H9 (cell line): ENCODE measurements at regions not wholly inside any gene's neighbourhood (a gene's known extent, or its start where the extent isn't known, plus 50 kb on each side); places are given as distances from the start of the nearest gene placed in this dataset.

ENCODE experiments used
- DNase-seq: peaks from one replicate; pipeline ENCODE4 v3.0.0-alpha.2; 2017
- H2AFZ ChIP-seq: one replicate; pipeline ENCODE4 v1.6.1; 2013; ENCODE audit warnings: mild to moderate bottlenecking, low read length, control low read depth, moderate library complexity
- H2AK5ac ChIP-seq: 2 replicates; pipeline ENCODE4 v1.6.1; 2013; ENCODE audit warnings: low read length, control low read depth, mixed read lengths; ENCODE audit not compliant: insufficient read length
- H2BK120ac ChIP-seq: one replicate; pipeline ENCODE4 v1.6.1; 2013; ENCODE audit warnings: low read depth, mild to moderate bottlenecking, low read length, control low read depth, inconsistent platforms; ENCODE audit not compliant: poor library complexity, severe bottlenecking
- H2BK12ac ChIP-seq: 2 replicates; pipeline ENCODE4 v1.6.1; 2013; ENCODE audit warnings: low read length, control low read depth, mixed read lengths, low read depth; ENCODE audit not compliant: insufficient read length
- H2BK15ac ChIP-seq: 2 replicates; pipeline ENCODE4 v1.6.1; 2013; ENCODE audit warnings: low read depth, low read length, control low read depth
- H2BK20ac ChIP-seq: one replicate; pipeline ENCODE4 v1.6.1; 2013; ENCODE audit warnings: low read depth, mild to moderate bottlenecking, low read length, control low read depth, inconsistent platforms; ENCODE audit not compliant: poor library complexity, severe bottlenecking
- H2BK5ac ChIP-seq: 2 replicates; pipeline ENCODE4 v1.6.1; 2013; ENCODE audit warnings: low read length, control low read depth, mixed read lengths; ENCODE audit not compliant: insufficient read length
- H3K14ac ChIP-seq: 2 replicates; pipeline ENCODE4 v1.6.1; 2013; ENCODE audit warnings: low read length, control low read depth; ENCODE audit not compliant: insufficient read depth
- H3K18ac ChIP-seq: 2 replicates; pipeline ENCODE4 v1.6.1; 2013; ENCODE audit warnings: low read depth, mild to moderate bottlenecking, mixed read lengths, low read length, control low read depth; ENCODE audit not compliant: insufficient read length
- H3K23ac ChIP-seq: 2 replicates; pipeline ENCODE4 v1.6.1; 2013; ENCODE audit warnings: low read length, control low read depth, mixed read lengths, low read depth; ENCODE audit not compliant: insufficient read length
- H3K23me2 ChIP-seq: 2 replicates; pipeline ENCODE4 v1.6.1; 2013; ENCODE audit warnings: low read depth, mild to moderate bottlenecking, mixed read lengths, low read length, control low read depth; ENCODE audit not compliant: insufficient read length, poor library complexity, severe bottlenecking
- H3K27ac ChIP-seq: 2 replicates; pipeline ENCODE4 v1.5.1; 2013; ENCODE audit warnings: low read length, control low read depth, mixed read lengths, low read depth; ENCODE audit not compliant: insufficient read length
- H3K27me3 ChIP-seq: 2 replicates; pipeline ENCODE4 v1.6.1; 2013; ENCODE audit warnings: low read length, control low read depth, inconsistent platforms; ENCODE audit not compliant: insufficient read depth
- H3K4ac ChIP-seq: 2 replicates; pipeline ENCODE4 v1.6.1; 2013; ENCODE audit warnings: low read depth, mild to moderate bottlenecking, control low read depth, inconsistent platforms, low read length, moderate library complexity
- H3K4me1 ChIP-seq: 2 replicates; pipeline ENCODE4 v1.6.1; 2013; ENCODE audit warnings: low read length, control low read depth, inconsistent platforms; ENCODE audit not compliant: insufficient read depth
- H3K4me2 ChIP-seq: 2 replicates; pipeline ENCODE4 v1.6.1; 2013; ENCODE audit warnings: low read length, control low read depth, mixed read lengths; ENCODE audit not compliant: insufficient read length, insufficient read depth
- H3K56ac ChIP-seq: 2 replicates; pipeline ENCODE4 v1.6.1; 2013; ENCODE audit warnings: low read depth, mild to moderate bottlenecking, mixed read lengths, low read length, control low read depth; ENCODE audit not compliant: insufficient read length
- H3K79me1 ChIP-seq: 2 replicates; pipeline ENCODE4 v1.6.1; 2013; ENCODE audit warnings: low read depth, mild to moderate bottlenecking, moderate library complexity, low read length, control low read depth, inconsistent platforms; ENCODE audit not compliant: insufficient read depth, poor library complexity, severe bottlenecking
- H3K79me2 ChIP-seq: 2 replicates; pipeline ENCODE4 v1.6.1; 2013; ENCODE audit warnings: low read length, control low read depth, inconsistent platforms; ENCODE audit not compliant: insufficient read depth
- H3K9ac ChIP-seq: 2 replicates; pipeline ENCODE4 v1.6.1; 2013; ENCODE audit warnings: low read length, control low read depth, mixed read lengths; ENCODE audit not compliant: insufficient read length; ENCODE audit errors: extremely low read depth
- H3K9me3 ChIP-seq: one replicate; pipeline ENCODE4 v1.6.1; 2013; ENCODE audit warnings: low read depth, low read length, inconsistent platforms; ENCODE audit not compliant: control insufficient read depth
- H3T11ph ChIP-seq: one replicate; pipeline ENCODE4 v1.6.1; 2013; ENCODE audit warnings: mild to moderate bottlenecking, low read length, control low read depth, inconsistent platforms
- H4K20me1 ChIP-seq: one replicate; pipeline ENCODE4 v1.6.1; 2013; ENCODE audit not compliant: control insufficient read depth, insufficient read length, insufficient read depth
- H4K5ac ChIP-seq: 2 replicates; pipeline ENCODE4 v1.6.1; 2013; ENCODE audit warnings: low read depth, mild to moderate bottlenecking, mixed read lengths, low read length, control low read depth; ENCODE audit not compliant: insufficient read length
- H4K8ac ChIP-seq: replicated peaks from 2 replicates; pipeline ENCODE4 v1.6.1; 2013; ENCODE audit warnings: low read length, control low read depth, mixed read lengths, low read depth; ENCODE audit not compliant: insufficient read length
- H4K91ac ChIP-seq: 2 replicates; pipeline ENCODE4 v1.6.1; 2013; ENCODE audit warnings: low read depth, mild to moderate bottlenecking, moderate library complexity, mixed read lengths, low read length, control low read depth; ENCODE audit not compliant: insufficient read length
- H3K27ac Mint-ChIP-seq, 3 experiments: 2 replicates in 2 of 3; 3 replicates in 1 of 3; pipeline ENCODE4 v1.8.0; 2020 to 2021; ENCODE audit warnings: mixed read lengths in 3 of 3, mild to moderate bottlenecking in 1 of 3, moderate library complexity in 1 of 3
- H3K27me3 Mint-ChIP-seq: 2 replicates; pipeline ENCODE4 v1.8.0; 2021; ENCODE audit warnings: low read depth, mild to moderate bottlenecking, moderate library complexity, mixed read lengths
- H3K36me3 Mint-ChIP-seq, 3 experiments: 2 replicates in 2 of 3; 3 replicates in 1 of 3; pipeline ENCODE4 v1.8.0; 2020 to 2021; ENCODE audit warnings: low read depth in 3 of 3, mixed read lengths in 3 of 3; ENCODE audit not compliant: insufficient read depth in 1 of 3
- H3K4me1 Mint-ChIP-seq, 2 experiments: 2 replicates each; pipeline ENCODE4 v1.8.0; 2020; ENCODE audit warnings: mixed read lengths in 2 of 2
- H3K4me3 Mint-ChIP-seq, 2 experiments: 2 replicates in 1 of 2; 3 replicates in 1 of 2; pipeline ENCODE4 v1.8.0; 2020 to 2021; ENCODE audit warnings: mild to moderate bottlenecking in 2 of 2, mixed read lengths in 2 of 2, moderate library complexity in 1 of 2
- H3K9me3 Mint-ChIP-seq, 2 experiments: 2 replicates in 1 of 2; 3 replicates in 1 of 2; pipeline ENCODE4 v1.8.0; 2020; ENCODE audit warnings: mild to moderate bottlenecking in 2 of 2, mixed read lengths in 2 of 2, moderate library complexity in 1 of 2
- WGBS: extraction: QIAGEN DNeasy Blood & Tissue Kit; methylation state at CpG from one replicate; pipeline ENCODE4 v1.1.7; 2013; ENCODE audit warnings: missing lambda C conversion rate, low lambda C conversion rate, mixed read lengths; ENCODE audit not compliant: insufficient read length; ENCODE audit errors: extremely low coverage; 5-methylcytosine and 5-hydroxymethylcytosine counted together
- TF ChIP-seq, protein P1 (sequence below): fragments of 200-600 bp; sonication (generic); conservative IDR thresholded peaks from 3 replicates; pipeline ENCODE4 v1.8.0; 2021; ENCODE audit warnings: antibody characterized with exemption, mild to moderate bottlenecking

DNA sequence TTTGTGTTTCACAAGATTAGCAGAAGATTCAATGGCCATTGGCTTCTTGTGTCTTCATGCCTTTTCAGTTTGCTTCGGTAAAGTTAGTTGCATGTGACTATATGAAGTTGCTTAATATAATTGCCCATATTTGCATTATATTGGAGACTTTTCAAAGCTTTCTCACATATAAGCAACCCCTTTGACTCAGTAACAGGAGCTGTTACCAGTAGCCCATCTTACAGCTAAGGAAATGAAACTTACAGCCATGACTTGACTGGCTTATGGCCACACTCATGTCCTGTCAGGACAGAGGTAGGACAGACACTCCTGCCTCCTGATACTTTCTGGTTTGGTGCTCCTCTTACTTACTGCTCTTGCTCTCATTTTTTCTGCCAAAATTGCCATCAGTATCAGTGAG is 1082.1 kb downstream of the BCL11B start:
- no peaks in the 10 kb centered on the region for H3K9me3 ChIP-seq
- H2BK12ac ChIP-seq, result no peak overlapping the region
- Mint-ChIP-seq H3K4me1 (peaks cover 0 to 2% of the 10 kb centered on the region in 2 experiments; a peak in 1 of 4 replicates), H3K9me3 (no peaks in the 10 kb centered on the region), H3K4me3 (no peak overlapping the region), H3K27ac (no peak overlapping the region), H3K36me3 (no peaks in the 10 kb centered on the region), H3K27me3 (no peaks in the 10 kb centered on the region; the same call in 1 of the 2 replicates)
- no peaks in the 10 kb centered on the region for H3K79me1 ChIP-seq
- DNase-seq, result no peak
- H3K4ac ChIP-seq, result no peak overlapping the region
- no peak overlapping the region for H3K4me2 ChIP-seq
- H3K14ac ChIP-seq, result no peak overlapping the region
- no peak overlapping the region for H2AK5ac ChIP-seq
- H3K27ac ChIP-seq, result no peak overlapping the region
- H3T11ph ChIP-seq, result no peak overlapping the region
- no peaks in the 10 kb centered on the region for H3K23me2 ChIP-seq
- no peak overlapping the region for H2BK15ac ChIP-seq
- TF ChIP-seq, protein P1, sequence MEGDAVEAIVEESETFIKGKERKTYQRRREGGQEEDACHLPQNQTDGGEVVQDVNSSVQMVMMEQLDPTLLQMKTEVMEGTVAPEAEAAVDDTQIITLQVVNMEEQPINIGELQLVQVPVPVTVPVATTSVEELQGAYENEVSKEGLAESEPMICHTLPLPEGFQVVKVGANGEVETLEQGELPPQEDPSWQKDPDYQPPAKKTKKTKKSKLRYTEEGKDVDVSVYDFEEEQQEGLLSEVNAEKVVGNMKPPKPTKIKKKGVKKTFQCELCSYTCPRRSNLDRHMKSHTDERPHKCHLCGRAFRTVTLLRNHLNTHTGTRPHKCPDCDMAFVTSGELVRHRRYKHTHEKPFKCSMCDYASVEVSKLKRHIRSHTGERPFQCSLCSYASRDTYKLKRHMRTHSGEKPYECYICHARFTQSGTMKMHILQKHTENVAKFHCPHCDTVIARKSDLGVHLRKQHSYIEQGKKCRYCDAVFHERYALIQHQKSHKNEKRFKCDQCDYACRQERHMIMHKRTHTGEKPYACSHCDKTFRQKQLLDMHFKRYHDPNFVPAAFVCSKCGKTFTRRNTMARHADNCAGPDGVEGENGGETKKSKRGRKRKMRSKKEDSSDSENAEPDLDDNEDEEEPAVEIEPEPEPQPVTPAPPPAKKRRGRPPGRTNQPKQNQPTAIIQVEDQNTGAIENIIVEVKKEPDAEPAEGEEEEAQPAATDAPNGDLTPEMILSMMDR, result no peak
- H2BK120ac ChIP-seq, result no peak overlapping the region
- no peaks in the 10 kb centered on the region for H3K79me2 ChIP-seq
- no peaks in the 10 kb centered on the region for H3K4me1 ChIP-seq
- H4K5ac ChIP-seq, result no peak overlapping the region
- H4K20me1 ChIP-seq, result no peaks in the 10 kb centered on the region
- H3K23ac ChIP-seq, result no peak overlapping the region
- no peak overlapping the region for H2AFZ ChIP-seq
- no peak overlapping the region for H4K8ac ChIP-seq
- H2BK5ac ChIP-seq, result no peak overlapping the region
- no peak overlapping the region for H3K18ac ChIP-seq
- no peak overlapping the region for H4K91ac ChIP-seq
- H3K27me3 ChIP-seq, result no peaks in the 10 kb centered on the region
- WGBS, result no CpG with 5 or more reads among the region's 1 CpG
- H3K9ac ChIP-seq, result no peak overlapping the region
- no peak overlapping the region for H2BK20ac ChIP-seq
- H3K56ac ChIP-seq, result no peak overlapping the region
